Activated T-helper 1 cell treated with anti-CD3 and anti-CD28 coated beads, Interleukin-12 subunit alpha, Interleukin-12 subunit beta, Interleukin-2, Interleukin-4 antibody, amounts not matched to agents 30 ng/mL and 10 ng/mL and 1 ng/mL, durations not matched to agents 14 hours and 24 hours and 36 hours (primary cell): ENCODE measurements at regions not wholly inside any gene's neighbourhood (a gene's known extent, or its start where the extent isn't known, plus 50 kb on each side); places are given as distances from the start of the nearest gene placed in this dataset.

ENCODE experiments used
- DNase-seq: peaks from one replicate; pipeline ENCODE4 v3.0.0; 2021; ENCODE audit warnings: low spot score
- H3K27ac Mint-ChIP-seq: one replicate; pipeline ENCODE4 v1.8.0; 2021; ENCODE audit warnings: mild to moderate bottlenecking, mixed read lengths
- H3K27me3 Mint-ChIP-seq: one replicate; pipeline ENCODE4 v1.8.0; 2022; ENCODE audit warnings: mild to moderate bottlenecking, moderate library complexity, mixed read lengths; ENCODE audit not compliant: insufficient read depth
- H3K36me3 Mint-ChIP-seq: one replicate; pipeline ENCODE4 v1.8.0; 2021; ENCODE audit warnings: low read depth, mixed read lengths
- H3K4me1 Mint-ChIP-seq: one replicate; pipeline ENCODE4 v1.8.0; 2021; ENCODE audit warnings: low read depth, mixed read lengths
- H3K4me3 Mint-ChIP-seq: one replicate; pipeline ENCODE4 v1.8.0; 2021; ENCODE audit warnings: mild to moderate bottlenecking, moderate library complexity, mixed read lengths
- H3K9me3 Mint-ChIP-seq: one replicate; pipeline ENCODE4 v1.8.0; 2021; ENCODE audit warnings: mixed read lengths
- intact Hi-C: fragments of 100-400 bp; cut with micrococcal nuclease; formaldehyde crosslinking; loops from one replicate; pipeline ENCODE4 v1.15.1; 2024

DNA sequence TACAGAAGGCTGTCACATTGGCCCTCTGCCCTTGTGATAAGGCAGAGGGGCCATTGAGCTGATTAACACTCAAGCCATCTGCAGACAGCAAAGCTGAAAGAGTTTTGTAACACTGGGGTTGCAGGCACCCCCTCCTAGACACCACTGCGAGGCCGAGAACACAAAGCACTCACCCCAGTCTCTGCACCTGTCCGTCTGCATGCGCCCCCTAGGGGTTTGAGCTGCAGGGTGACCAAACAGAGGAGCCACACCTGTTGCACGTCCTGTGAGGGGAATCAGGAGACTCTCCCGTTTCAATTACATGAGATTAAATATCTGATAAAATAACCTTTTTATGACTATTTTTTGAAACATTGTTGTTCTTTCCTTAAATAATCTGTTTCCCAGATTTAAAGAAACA is 1180.4 kb downstream of the CDH9 start:
- intact Hi-C loops, result no loop called here
- no peaks in the 10 kb centered on the region for H3K4me1 Mint-ChIP-seq
- H3K9me3 Mint-ChIP-seq, result peaks cover 27% of the 10 kb centered on the region
- H3K36me3 Mint-ChIP-seq, result no peaks in the 10 kb centered on the region
- H3K27ac Mint-ChIP-seq, result no peak overlapping the region
- DNase-seq, result no peak
- no peaks in the 10 kb centered on the region for H3K27me3 Mint-ChIP-seq
- no peak overlapping the region for H3K4me3 Mint-ChIP-seq

DNA sequence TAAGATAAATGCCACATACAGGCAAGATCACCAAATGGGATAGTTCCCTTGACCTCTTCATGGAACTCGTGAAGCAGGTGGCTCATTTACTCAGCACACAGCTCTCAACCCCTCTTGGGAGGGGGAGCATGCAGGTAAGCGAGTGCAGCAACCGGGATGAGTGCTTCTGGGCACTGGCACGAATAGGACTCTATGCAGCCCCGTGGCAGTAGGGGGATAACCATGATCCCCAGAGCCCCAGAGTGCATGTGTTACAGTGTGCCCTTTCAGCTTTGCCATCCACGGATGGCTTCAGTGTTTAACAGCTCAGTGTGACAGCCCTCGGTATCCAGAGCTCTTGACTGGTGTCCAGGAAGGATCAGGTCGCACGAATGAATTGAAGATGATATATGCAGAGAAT is 1187.1 kb downstream of the CDH9 start:
- Mint-ChIP-seq H3K36me3 (no peaks in the 10 kb centered on the region), H3K4me1 (no peaks in the 10 kb centered on the region), H3K4me3 (no peak overlapping the region), H3K27ac (no peak overlapping the region), H3K27me3 (no peaks in the 10 kb centered on the region), H3K9me3 (peaks cover 21% of the 10 kb centered on the region)
- intact Hi-C loops, result no loop called here
- DNase-seq, result no peak

DNA sequence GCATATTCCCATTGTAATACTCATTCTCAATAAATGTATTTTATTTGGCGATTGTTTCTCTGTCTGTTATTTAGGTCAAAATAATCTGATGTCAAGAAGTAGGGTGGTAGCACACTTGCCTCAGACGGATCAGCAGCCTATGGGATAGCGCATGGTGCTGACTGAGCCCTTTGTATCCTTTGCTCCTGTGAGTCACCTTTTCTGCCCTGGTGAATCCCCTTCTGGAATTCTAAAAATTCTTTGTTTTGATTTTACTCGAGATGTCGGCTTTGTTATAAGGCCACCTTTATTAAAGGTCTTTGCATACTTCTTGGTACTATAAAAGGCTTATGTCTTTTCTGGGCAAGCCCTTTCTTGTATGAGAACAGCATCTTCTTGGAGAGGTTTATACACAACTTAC is 1187.8 kb downstream of the CDH9 start:
- Mint-ChIP-seq H3K36me3 (no peaks in the 10 kb centered on the region), H3K4me3 (no peak overlapping the region), H3K27me3 (no peaks in the 10 kb centered on the region), H3K4me1 (no peaks in the 10 kb centered on the region), H3K27ac (no peak overlapping the region), H3K9me3 (peaks cover 14% of the 10 kb centered on the region)
- intact Hi-C loops, result no loop called here
- no peak for DNase-seq

DNA sequence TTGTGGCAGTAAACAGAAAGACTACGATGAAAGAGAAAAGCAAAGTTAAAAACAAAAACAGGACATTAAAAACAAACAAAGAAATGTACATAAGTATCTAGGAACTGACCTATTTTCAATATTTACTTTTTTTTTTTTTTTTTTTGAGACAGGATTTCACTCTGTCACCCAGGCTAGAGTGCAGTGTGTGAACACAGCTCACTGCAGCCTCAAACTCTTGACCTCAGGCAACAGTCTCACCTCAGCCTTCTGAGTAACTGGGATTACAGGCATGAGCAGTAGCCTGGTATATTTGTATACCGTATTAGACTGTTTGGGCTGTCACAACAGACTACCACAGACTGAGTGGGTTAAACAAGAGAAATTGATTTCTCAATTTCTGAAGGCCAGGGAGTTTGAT is 1189.1 kb downstream of the CDH9 start:
- H3K36me3 Mint-ChIP-seq, result no peaks in the 10 kb centered on the region
- H3K9me3 Mint-ChIP-seq, result peaks cover 14% of the 10 kb centered on the region

DNA sequence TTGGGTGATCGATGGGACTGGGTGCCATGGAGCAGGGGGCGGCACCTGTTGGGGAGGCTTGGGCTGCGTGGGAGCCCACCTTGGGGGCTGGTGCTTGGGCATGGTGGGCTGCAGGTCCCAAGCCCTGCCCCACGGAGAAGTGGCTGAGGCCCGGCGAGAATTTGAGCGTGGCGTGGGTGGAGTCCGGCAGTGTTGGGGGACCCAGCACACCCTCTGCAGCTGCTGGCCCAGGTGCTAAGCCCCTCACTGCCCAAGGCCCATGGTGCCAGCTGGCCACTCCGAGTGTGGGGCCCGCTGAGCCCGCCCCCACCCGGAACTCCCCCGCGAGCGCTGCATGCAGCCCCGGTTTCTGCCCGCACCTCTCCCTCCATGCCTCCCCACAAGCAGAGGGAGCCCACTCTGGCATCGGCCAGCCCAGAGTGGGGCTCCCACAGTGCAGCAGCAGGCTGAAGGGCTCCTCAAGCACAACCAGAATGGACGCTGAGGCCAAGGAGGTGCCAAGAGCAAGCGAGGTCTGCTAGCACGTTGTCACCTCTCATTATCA is 1178.6 kb upstream of the CDH10 start:
- H3K4me3 Mint-ChIP-seq, result no peak overlapping the region
- H3K36me3 Mint-ChIP-seq, result no peaks in the 10 kb centered on the region
- no peaks in the 10 kb centered on the region for H3K27me3 Mint-ChIP-seq
- no peak for DNase-seq
- H3K9me3 Mint-ChIP-seq, result peaks cover 4% of the 10 kb centered on the region
- H3K27ac Mint-ChIP-seq, result no peak overlapping the region
- H3K4me1 Mint-ChIP-seq, result no peaks in the 10 kb centered on the region
- intact Hi-C loops, result no loop called here

More for the DNA sequence above, 1189.1 kb downstream of the CDH9 start:
- Mint-ChIP-seq H3K4me1 (no peaks in the 10 kb centered on the region), H3K27ac (no peak overlapping the region), H3K4me3 (no peak overlapping the region), H3K27me3 (no peaks in the 10 kb centered on the region)
- no peak for DNase-seq
- intact Hi-C loops, result no loop called here
